Panc1 (cell line): ENCODE measurements at regions not wholly inside any gene's neighbourhood (a gene's known extent, or its start where the extent isn't known, plus 50 kb on each side); places are given as distances from the start of the nearest gene placed in this dataset.

Source experiments
- ATAC-seq: fragments of 200-7000 bp; cut with Tn5 transposase; 2 replicates; pipeline ENCODE4 v1.9.1; 2020; ENCODE audit warnings: mild to moderate bottlenecking, moderate library complexity
- BruUV-seq: library from RNA; stranded (reverse); fragments of 400-500 nt; replicated peaks from 2 replicates; lab custom pipeline; 2021; lab: Mats Ljungman, UMichigan
- CTCF ChIA-PET: fragments of 300-600 bp; sonication (Branson Sonifier 250); formaldehyde crosslinking; loops from one replicate; lab custom pipeline; 2022; ENCODE audit warnings: antibody characterized with exemption; lab: Charles Lee
- POLR2A ChIA-PET: fragments of 300-600 bp; sonication (Branson Sonifier 250); formaldehyde crosslinking; loops from one replicate; lab custom pipeline; 2022; ENCODE audit warnings: antibody characterized with exemption; lab: Charles Lee
- DNase-seq: peaks from one replicate; pipeline ENCODE4 v3.0.0-alpha.2; 2010; ENCODE audit warnings: low read depth, low spot score
- H3K27ac ChIP-seq: 2 replicates; pipeline ENCODE4 v1.5.1; 2011; ENCODE audit warnings: mild to moderate bottlenecking, low read length, inconsistent platforms
- H3K27me3 ChIP-seq: fragments of 200-500 bp; sonication (Bioruptor generic); 2 replicates; pipeline ENCODE4 v1.6.0; 2014; ENCODE audit warnings: low read length, inconsistent platforms; ENCODE audit not compliant: control insufficient read depth, insufficient read depth
- H3K36me3 ChIP-seq: fragments of 200-500 bp; sonication (Bioruptor generic); 2 replicates; pipeline ENCODE4 v1.5.1; 2014; ENCODE audit warnings: inconsistent platforms, mild to moderate bottlenecking, low read length, moderate library complexity; ENCODE audit not compliant: control insufficient read depth, insufficient read depth
- H3K4me1 ChIP-seq: 2 replicates; pipeline ENCODE4 v1.5.1; 2011; ENCODE audit warnings: inconsistent platforms, mild to moderate bottlenecking, low read length, moderate library complexity; ENCODE audit not compliant: control insufficient read depth, insufficient read depth
- H3K4me3 ChIP-seq, 2 experiments: 2 replicates each; pipeline ENCODE4 v1.5.1; 2011 to 2012; ENCODE audit warnings: low read depth in 2 of 2, low read length in 2 of 2, mild to moderate bottlenecking in 2 of 2, inconsistent platforms in 1 of 2, moderate library complexity in 1 of 2
- H3K9me3 ChIP-seq: fragments of 200-500 bp; sonication (Bioruptor generic); 2 replicates; pipeline ENCODE4 v1.5.1; 2014; ENCODE audit warnings: low read depth, mild to moderate bottlenecking, inconsistent platforms, low read length, moderate library complexity; ENCODE audit not compliant: control insufficient read depth, insufficient read depth
- CTCF ChIP-seq: fragments of 450-650 bp; IDR thresholded peaks from 2 replicates; pipeline ENCODE4 v1.5.1; 2017; ENCODE audit warnings: mild to moderate bottlenecking
- POLR2AphosphoS5 ChIP-seq: IDR thresholded peaks from 2 replicates; pipeline ENCODE4 v1.6.1; 2012; ENCODE audit warnings: mild to moderate bottlenecking, low read depth, low read length, moderate library complexity
- REST ChIP-seq, 2 experiments: IDR thresholded peaks; 2 replicates each; pipeline ENCODE4 v1.6.1; 2011 to 2012; ENCODE audit warnings: low read depth in 2 of 2, control low read depth in 1 of 2, low read length in 1 of 2, mild to moderate bottlenecking in 1 of 2, moderate library complexity in 1 of 2; ENCODE audit not compliant: insufficient read depth in 1 of 2
- SIN3A ChIP-seq: IDR thresholded peaks from 2 replicates; pipeline ENCODE4 v1.6.1; 2012; ENCODE audit warnings: low read depth, mild to moderate bottlenecking, low read length, moderate library complexity, borderline replicate concordance; ENCODE audit not compliant: insufficient read depth
- TCF7L2 ChIP-seq: IDR thresholded peaks from 2 replicates; pipeline ENCODE4 v1.6.1; 2011; ENCODE audit warnings: mild to moderate bottlenecking, low read depth, low read length, inconsistent platforms
- in situ Hi-C: cut with HindIII; loops from 2 replicates; pipeline ENCODE4 v1.10.0; 2016; ENCODE audit warnings: low sequenced_read_pairs, low pct_unique_long_range_greater_than_20kb
- intact Hi-C: fragments of 100-400 bp; cut with micrococcal nuclease; formaldehyde crosslinking; loops from one replicate; pipeline ENCODE4 v1.10.0; 2022; ENCODE audit not compliant: unreplicated experiment

- Histone ChIP-seq H3K4me1 (no peaks in the 10 kb centered on the region), H3K36me3 (no peaks in the 10 kb centered on the region; the same call in 1 of the 2 replicates), H3K27ac (no peak overlapping the region), H3K9me3 (no peaks in the 10 kb centered on the region), H3K27me3 (no peaks in the 10 kb centered on the region), H3K4me3 (no peak overlapping the region)
- intact Hi-C loops = no loop called here
- CTCF ChIA-PET = no interaction called here
- ATAC-seq = no peak
- no peak for DNase-seq
- in situ Hi-C loops = no loop called here
- BruUV-seq = no TSS peak
- TF ChIP-seq TCF7L2 (no peak), REST (IDR thresholded peaks at IDR 0.05; ENCODE audit: insufficient read depth in 1 of 2, low read depth in 2 of 2, low read length in 1 of 2) (no peak), SIN3A (no peak), POLR2AphosphoS5 (no peak), CTCF (no peak)
- POLR2A ChIA-PET = no interaction called here
Observed at GRCh38 chr13:33940898-33941297, 122.9 kb downstream of the RFC3 start.

GRCh38 chr13:33945477-33945876 lies 127.5 kb downstream of the RFC3 start:
- in situ Hi-C loops (no loop called here), intact Hi-C loops (no loop called here)
- no peak overlapping the region for H3K4me3 ChIP-seq
- BruUV-seq = no TSS peak
- POLR2A ChIA-PET = no interaction called here
- ATAC-seq (no peak), DNase-seq (no peak)
- TF ChIP-seq REST (IDR thresholded peaks at IDR 0.05; ENCODE audit: insufficient read depth in 1 of 2, low read depth in 2 of 2, low read length in 1 of 2) (no peak), CTCF (no peak), TCF7L2 (no peak), SIN3A (no peak), POLR2AphosphoS5 (no peak)
- no peaks in the 10 kb centered on the region for H3K9me3 ChIP-seq
- H3K27ac ChIP-seq = no peak overlapping the region
- H3K36me3 ChIP-seq = no peaks in the 10 kb centered on the region; the same call in 1 of the 2 replicates
- H3K4me1 ChIP-seq = no peaks in the 10 kb centered on the region
- CTCF ChIA-PET = no interaction called here
- no peaks in the 10 kb centered on the region for H3K27me3 ChIP-seq
